AG09319 (cell line): ENCODE measurements at regions not wholly inside any gene's neighbourhood (a gene's known extent, or its start where the extent isn't known, plus 50 kb on each side); places are given as distances from the start of the nearest gene placed in this dataset.
A peak's percentile ranks its signal among the peaks of the same experiment; 100 is the strongest.

Experiments used
- DNase-seq: peaks from one replicate; pipeline ENCODE4 v3.0.0-alpha.2; 2010; ENCODE audit warnings: low read depth; ENCODE audit errors: extremely low read depth
- CTCF ChIP-seq: IDR thresholded peaks from 2 replicates; pipeline ENCODE4 v1.5.1; 2011; ENCODE audit warnings: low read depth, mild to moderate bottlenecking, inconsistent platforms, low read length, moderate library complexity

- DNase-seq = peak; percentile 8
- peak; percentile 69 for TF ChIP-seq CTCF
Measured at GRCh38 chr11:88231894-88232482, 56.7 kb upstream of the RAB38 start.

- TF ChIP-seq CTCF = no peak
- DNase-seq = no peak
Measured at GRCh38 chr11:88229303-88229702, 54.1 kb upstream of the RAB38 start.
